ENCODE measurements at regions not wholly inside any gene's neighbourhood (a gene's known extent, or its start where the extent isn't known, plus 50 kb on each side); places are given as distances from the start of the nearest gene placed in this dataset.

- no peak for TF ChIP-seq GATA1 (IDR thresholded peaks at IDR 0.05; ENCODE audit: low read depth, low read length)
- TF ChIP-seq POLR2A (IDR thresholded peaks at IDR 0.05; ENCODE audit: low read length) = no peak
Measured at GRCh38 chr3:55169161-55169560, 241.3 kb upstream of the LRTM1 start.

All from erythroblast (primary cell).